ENCODE measurements at regions not wholly inside any gene's neighbourhood (a gene's known extent, or its start where the extent isn't known, plus 50 kb on each side); places are given as distances from the start of the nearest gene placed in this dataset.

DNA sequence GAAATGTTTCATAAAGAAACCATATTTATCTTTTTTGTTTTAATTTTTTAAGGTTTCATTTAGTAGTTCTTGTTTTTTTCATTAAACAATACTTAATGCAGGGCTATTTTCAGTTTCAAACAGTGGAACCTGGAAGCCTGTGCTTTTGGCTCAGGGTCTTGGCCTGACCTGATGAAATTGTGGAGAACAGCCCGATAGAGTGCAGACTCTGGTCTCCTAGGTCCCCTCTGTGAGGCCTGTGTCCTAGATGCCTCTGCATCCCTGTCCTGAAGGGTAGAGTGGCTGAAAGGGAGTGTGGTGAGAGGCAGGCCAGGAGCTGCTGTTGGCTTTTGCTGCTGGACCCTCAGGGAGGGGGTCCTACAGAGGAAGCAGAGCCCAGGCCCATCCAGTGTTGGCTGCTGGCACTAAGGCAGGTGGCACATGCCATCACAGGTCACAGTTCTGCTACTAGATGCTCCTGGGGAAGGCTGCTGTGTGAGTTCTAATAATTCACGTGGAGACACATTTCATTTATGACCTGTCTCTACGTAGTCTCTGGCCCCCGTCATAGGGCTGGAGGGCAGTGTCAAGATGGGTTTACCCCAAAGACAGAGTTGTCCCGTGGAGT lies 201.0 kb upstream of the COPS8 start:
- TF ChIP-seq, protein P1, sequence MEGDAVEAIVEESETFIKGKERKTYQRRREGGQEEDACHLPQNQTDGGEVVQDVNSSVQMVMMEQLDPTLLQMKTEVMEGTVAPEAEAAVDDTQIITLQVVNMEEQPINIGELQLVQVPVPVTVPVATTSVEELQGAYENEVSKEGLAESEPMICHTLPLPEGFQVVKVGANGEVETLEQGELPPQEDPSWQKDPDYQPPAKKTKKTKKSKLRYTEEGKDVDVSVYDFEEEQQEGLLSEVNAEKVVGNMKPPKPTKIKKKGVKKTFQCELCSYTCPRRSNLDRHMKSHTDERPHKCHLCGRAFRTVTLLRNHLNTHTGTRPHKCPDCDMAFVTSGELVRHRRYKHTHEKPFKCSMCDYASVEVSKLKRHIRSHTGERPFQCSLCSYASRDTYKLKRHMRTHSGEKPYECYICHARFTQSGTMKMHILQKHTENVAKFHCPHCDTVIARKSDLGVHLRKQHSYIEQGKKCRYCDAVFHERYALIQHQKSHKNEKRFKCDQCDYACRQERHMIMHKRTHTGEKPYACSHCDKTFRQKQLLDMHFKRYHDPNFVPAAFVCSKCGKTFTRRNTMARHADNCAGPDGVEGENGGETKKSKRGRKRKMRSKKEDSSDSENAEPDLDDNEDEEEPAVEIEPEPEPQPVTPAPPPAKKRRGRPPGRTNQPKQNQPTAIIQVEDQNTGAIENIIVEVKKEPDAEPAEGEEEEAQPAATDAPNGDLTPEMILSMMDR (IDR thresholded peaks at IDR 0.05) = no peak
- no peak for TF ChIP-seq POLR2A (IDR thresholded peaks at IDR 0.05)
